H1 (cell line): ENCODE measurements at regions not wholly inside any gene's neighbourhood (a gene's known extent, or its start where the extent isn't known, plus 50 kb on each side); places are given as distances from the start of the nearest gene placed in this dataset.
"Not testable (repeated sequence)": the region's sequence is repeated elsewhere in the genome, so short reads cannot be mapped to it uniquely, and the experiment has no call there.

Experiments used
- CTCF ChIA-PET: fragments of 300-600 bp; sonication (Branson Sonifier 250); formaldehyde crosslinking; loops from one replicate; lab custom pipeline; 2021; ENCODE audit not compliant: partially characterized antibody; lab: Charles Lee
- POLR2A ChIA-PET: fragments of 300-600 bp; sonication (Branson Sonifier 250); formaldehyde crosslinking; loops from one replicate; lab custom pipeline; 2021; ENCODE audit warnings: inconsistent platforms; ENCODE audit not compliant: partially characterized antibody; lab: Charles Lee
- DNase-seq, 2 experiments: peaks; one replicate each; pipeline versions ENCODE4 v3.0.0 to v3.0.0-alpha.2; 2010 to 2022; ENCODE audit warnings: low spot score in 2 of 2, low read depth in 1 of 2, mixed read lengths in 1 of 2
- FAIRE-seq: peaks from 2 replicates; lab custom pipeline; 2011; peaks lifted over from hg19 to GRCh38; lab: Jason Lieb, UNC
- H2AFZ ChIP-seq: 2 replicates; pipeline ENCODE4 v1.8.1; 2012; ENCODE audit warnings: low read length, inconsistent platforms
- H2AK5ac ChIP-seq: 2 replicates; pipeline ENCODE4 v1.6.1; 2013; ENCODE audit warnings: low read depth, low read length
- H2BK120ac ChIP-seq: replicated peaks from 2 replicates; pipeline ENCODE3; 2013; ENCODE audit warnings: low read depth, low read length, inconsistent platforms
- H2BK12ac ChIP-seq: 2 replicates; pipeline ENCODE4 v1.6.1; 2013; ENCODE audit warnings: low read depth, low read length
- H2BK15ac ChIP-seq: 2 replicates; pipeline ENCODE4 v1.6.1; 2013; ENCODE audit warnings: low read length
- H2BK20ac ChIP-seq: 2 replicates; pipeline ENCODE4 v1.6.1; 2013; ENCODE audit warnings: low read length
- H2BK5ac ChIP-seq: 2 replicates; pipeline ENCODE4 v1.6.1; 2013; ENCODE audit warnings: low read depth, low read length
- H3K14ac ChIP-seq: 2 replicates; pipeline ENCODE4 v1.6.1; 2013; ENCODE audit warnings: inconsistent platforms; ENCODE audit not compliant: insufficient read length
- H3K18ac ChIP-seq: 2 replicates; pipeline ENCODE4 v1.6.1; 2013; ENCODE audit warnings: low read length; ENCODE audit errors: extremely low read depth
- H3K23ac ChIP-seq: 2 replicates; pipeline ENCODE4 v1.6.1; 2013; ENCODE audit warnings: inconsistent platforms; ENCODE audit not compliant: insufficient read length
- H3K23me2 ChIP-seq: 2 replicates; pipeline ENCODE4 v1.6.1; 2013; ENCODE audit warnings: low read depth, low read length
- H3K27ac ChIP-seq: 2 replicates; pipeline ENCODE4 v1.6.1; 2011; ENCODE audit warnings: low read depth, low read length, inconsistent platforms
- H3K27me3 ChIP-seq, 4 experiments: replicated peaks in 1 of 4; 1 replicate in 1 of 4; 2 replicates in 3 of 4; pipeline versions ENCODE4 v1.6.1 to v1.8.1; 2011 to 2013; ENCODE audit warnings: low read length in 3 of 4, mild to moderate bottlenecking in 3 of 4, inconsistent platforms in 2 of 4, mixed read lengths in 2 of 4, moderate library complexity in 1 of 4; ENCODE audit not compliant: control insufficient read depth in 3 of 4, insufficient read depth in 3 of 4; ENCODE audit errors: extremely low read depth in 1 of 4
- H3K36me3 ChIP-seq, 4 experiments: 2 replicates each; pipeline versions ENCODE4 v1.6.1 to v1.8.1; 2011 to 2013; ENCODE audit warnings: mild to moderate bottlenecking in 4 of 4, low read length in 3 of 4, moderate library complexity in 2 of 4, control low read depth in 1 of 4, inconsistent platforms in 1 of 4; ENCODE audit not compliant: insufficient read depth in 4 of 4, control insufficient read depth in 2 of 4
- H3K4ac ChIP-seq: replicated peaks from 2 replicates; pipeline ENCODE3; 2013; ENCODE audit warnings: low read length, low read depth, mixed read lengths, inconsistent platforms; ENCODE audit not compliant: insufficient read length
- H3K4me1 ChIP-seq, 4 experiments: replicated peaks in 1 of 4; 1 replicate in 1 of 4; 2 replicates in 3 of 4; pipeline versions ENCODE4 v1.6.1 to v1.8.1; 2011 to 2013; ENCODE audit warnings: low read length in 3 of 4, inconsistent platforms in 2 of 4, mixed read lengths in 1 of 4; ENCODE audit not compliant: insufficient read depth in 4 of 4, control insufficient read depth in 3 of 4
- H3K4me2 ChIP-seq, 2 experiments: 2 replicates each; pipeline versions ENCODE4 v1.6.1 to v1.8.1; 2011 to 2013; ENCODE audit warnings: low read depth in 2 of 2, low read length in 2 of 2, control low read depth in 1 of 2, inconsistent platforms in 1 of 2, mild to moderate bottlenecking in 1 of 2; ENCODE audit not compliant: insufficient read depth in 1 of 2
- H3K4me3 ChIP-seq, 4 experiments: fragments of 200-600, 300-600 bp in 1 of 4; sonication (generic), shearing (Covaris generic), sonication (Bioruptor Twin) in 1 of 4; 2 replicates each; pipeline versions ENCODE4 v1.5.1 to v1.8.1; 2011 to 2016; ENCODE audit warnings: low read length in 4 of 4, low read depth in 3 of 4, control low read depth in 2 of 4, inconsistent platforms in 2 of 4, mild to moderate bottlenecking in 2 of 4, mixed read lengths in 1 of 4, moderate library complexity in 1 of 4; ENCODE audit not compliant: insufficient read depth in 2 of 4; ENCODE audit errors: extremely low read depth in 1 of 4
- H3K56ac ChIP-seq: replicated peaks from 2 replicates; pipeline ENCODE3; 2013; ENCODE audit warnings: low read depth, mild to moderate bottlenecking, mixed read lengths, low read length, inconsistent platforms; ENCODE audit not compliant: insufficient read length
- H3K79me1 ChIP-seq: 2 replicates; pipeline ENCODE4 v1.6.1; 2013; ENCODE audit warnings: low read depth, low read length, control low read depth
- H3K79me2 ChIP-seq, 2 experiments: 2 replicates each; pipeline versions ENCODE4 v1.6.1 to v1.8.1; 2012 to 2013; ENCODE audit warnings: low read length in 2 of 2, mild to moderate bottlenecking in 2 of 2, inconsistent platforms in 1 of 2; ENCODE audit not compliant: insufficient read depth in 2 of 2, control insufficient read depth in 1 of 2
- H3K9ac ChIP-seq, 4 experiments: replicated peaks in 1 of 4; 1 replicate in 1 of 4; 2 replicates in 3 of 4; pipeline versions ENCODE4 v1.6.1 to v1.8.1; 2011 to 2013; ENCODE audit warnings: low read depth in 3 of 4, low read length in 3 of 4, control low read depth in 2 of 4, mild to moderate bottlenecking in 2 of 4, moderate library complexity in 2 of 4, inconsistent platforms in 1 of 4; ENCODE audit errors: extremely low read depth in 1 of 4
- H3K9me3 ChIP-seq, 2 experiments: 2 replicates each; pipeline versions ENCODE4 v1.6.1 to v1.8.1; 2012 to 2013; ENCODE audit warnings: mild to moderate bottlenecking in 2 of 2, moderate library complexity in 2 of 2, control low read depth in 1 of 2, inconsistent platforms in 1 of 2, low read depth in 1 of 2, low read length in 1 of 2, mixed read lengths in 1 of 2; ENCODE audit not compliant: insufficient read depth in 2 of 2
- H4K20me1 ChIP-seq, 2 experiments: replicated peaks in 1 of 2; 2 replicates each; pipeline versions ENCODE3 to v1.8.1; 2011 to 2013; ENCODE audit warnings: inconsistent platforms in 2 of 2, low read length in 2 of 2, mild to moderate bottlenecking in 1 of 2; ENCODE audit not compliant: insufficient read depth in 2 of 2, control insufficient read depth in 1 of 2
- H4K5ac ChIP-seq: 2 replicates; pipeline ENCODE4 v1.6.1; 2013; ENCODE audit warnings: low read length, low read depth, mixed read lengths, inconsistent platforms; ENCODE audit not compliant: insufficient read length
- H4K8ac ChIP-seq: 2 replicates; pipeline ENCODE4 v1.8.0; 2013; ENCODE audit warnings: mild to moderate bottlenecking, moderate library complexity, low read length, inconsistent platforms; ENCODE audit not compliant: insufficient read depth; ENCODE audit errors: extremely low read depth
- H4K91ac ChIP-seq: replicated peaks from 2 replicates; pipeline ENCODE3; 2013; ENCODE audit warnings: low read length, mixed read lengths, inconsistent platforms; ENCODE audit not compliant: insufficient read length
- JUND ChIP-seq: IDR thresholded peaks from 2 replicates; pipeline ENCODE4 v1.6.1; 2011; ENCODE audit warnings: mild to moderate bottlenecking, improper control_type of control experiment, low read length
- WGBS, 2 experiments: shearing (Covaris generic) in 1 of 2; methylation state at CpG; one replicate each; pipeline versions ENCODE4 v1.1.6 to v1.1.7; 2013 to 2015; ENCODE audit warnings: low lambda C conversion rate in 2 of 2, mixed read lengths in 2 of 2, inconsistent platforms in 1 of 2, low coverage in 1 of 2, missing lambda C conversion rate in 1 of 2; ENCODE audit not compliant: insufficient replicate concordance in 2 of 2, insufficient coverage in 1 of 2, insufficient read length in 1 of 2; ENCODE audit errors: extremely low coverage in 1 of 2, missing lambda C conversion rate in 1 of 2; 5-methylcytosine and 5-hydroxymethylcytosine counted together

DNA sequence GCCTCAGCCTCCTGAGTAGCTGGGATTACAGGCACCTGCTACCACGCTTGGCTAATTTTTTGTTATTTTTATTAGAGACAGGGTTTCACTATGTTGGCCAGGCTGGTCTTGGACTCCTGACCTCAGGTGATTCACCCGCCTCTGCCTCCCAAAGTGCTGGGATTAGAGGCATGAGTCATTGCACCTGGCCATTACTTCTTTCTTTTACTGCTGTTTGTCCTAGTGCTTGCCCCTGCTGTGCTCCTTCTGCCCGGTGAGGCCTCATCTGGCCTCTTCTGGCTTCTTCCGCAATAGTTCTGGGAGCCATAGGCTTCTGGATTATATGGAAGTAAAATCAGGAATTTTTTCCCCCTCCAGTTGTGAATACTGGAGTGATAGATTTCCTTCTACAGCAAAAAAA lies 266.3 kb downstream of the STIM2 start:
- H3K9me3 ChIP-seq, H3K27me3 ChIP-seq, H3K27ac ChIP-seq, H2BK12ac ChIP-seq, H3K4me2 ChIP-seq, H3K36me3 ChIP-seq, H2BK5ac ChIP-seq, H3K79me2 ChIP-seq, H4K20me1 ChIP-seq, H2BK120ac ChIP-seq, H3K23me2 ChIP-seq, H4K5ac ChIP-seq, H3K23ac ChIP-seq, H3K14ac ChIP-seq, H3K18ac ChIP-seq, H2BK15ac ChIP-seq, H3K4ac ChIP-seq, H2AK5ac ChIP-seq, DNase-seq, H3K79me1 ChIP-seq, H2AFZ ChIP-seq, H3K56ac ChIP-seq, H4K91ac ChIP-seq, FAIRE-seq, H3K9ac ChIP-seq, H3K4me3 ChIP-seq, H4K8ac ChIP-seq: not testable (repeated sequence)
- H3K4me1 ChIP-seq: peaks cover 4 to 20% (median 16%) of the 10 kb centered on the region in 4 experiments
- H2BK20ac ChIP-seq: 0 out of 2 replicates have a peak overlapping the region, but pooled peaks have one; percentile 16
- WGBS, 2 experiments: 56% methylated on average over 4 of the region's 4 CpGs; no CpG with 5 or more reads in 1 of the 2 experiments
- ChIA-PET POLR2A (interaction anchor here (0.5 kb wide), 1 partner anchor 666 kb away, joined by 3 read pairs; no protein-coding TSS in a partner anchor), CTCF (interaction anchor here (0.6 to 1.0 kb wide), 2 partner anchors 78 to 226 kb away, joined by 3 read pairs; no protein-coding TSS in a partner anchor)
- peak; percentile 57 for TF ChIP-seq JUND
